ENCODE measurements at regions not wholly inside any gene's neighbourhood (a gene's known extent, or its start where the extent isn't known, plus 50 kb on each side); places are given as distances from the start of the nearest gene placed in this dataset.

- Histone ChIP-seq H3K4me2 (ENCODE audit: low read length) (no peak overlapping the region), H3F3A (ENCODE audit: low read length, unreplicated experiment) (no peaks in the 10 kb centered on the region), H3K27me3 (ENCODE audit: low read length) (peaks cover 61% of the 10 kb centered on the region), H2AFZ (ENCODE audit: low read length) (no peak overlapping the region), H3K27ac (ENCODE audit: low read length) (no peak overlapping the region), H3K4me3 (ENCODE audit: low read length) (no peak overlapping the region), H3K4me1 (ENCODE audit: insufficient read depth, low read length) (no peaks in the 10 kb centered on the region), H3K36me3 (ENCODE audit: low read depth, low read length) (no peaks in the 10 kb centered on the region), H3K9me2 (replicated peaks; ENCODE audit: low read length) (no peaks in the 10 kb centered on the region), H4K20me1 (ENCODE audit: low read length) (no peaks in the 10 kb centered on the region), H3K9ac (ENCODE audit: low read length) (no peak overlapping the region), H3K9me3 (ENCODE audit: low read length) (no peaks in the 10 kb centered on the region), H3K79me2 (ENCODE audit: low read length) (no peaks in the 10 kb centered on the region)
- DNase-seq (no peak), ATAC-seq (no peak)
- POLR2A ChIA-PET (ENCODE audit: unreplicated experiment): no interaction called here
- intact Hi-C loops (cut with micrococcal nuclease): no loop called here
- no peak for TF ChIP-seq CTCF (conservative IDR thresholded peaks at IDR 0.05; ENCODE audit: low read depth, low read length)
- no peak for TF ChIP-seq EZH2phosphoT487 (IDR thresholded peaks at IDR 0.05; ENCODE audit: borderline replicate concordance, low read length)
- TF ChIP-seq EZH2 (IDR thresholded peaks at IDR 0.05; ENCODE audit: low read length, unreplicated experiment): no peak
- BruUV-seq (replicated peaks): no TSS peak
- CTCF ChIA-PET: no interaction called here
Measured at GRCh38 chr14:36019126-36019525, 157.4 kb downstream of the PTCSC3 start.

- Histone ChIP-seq H3K9me2 (replicated peaks; ENCODE audit: low read length) (no peaks in the 10 kb centered on the region), H3K4me1 (ENCODE audit: insufficient read depth, low read length) (no peaks in the 10 kb centered on the region), H2AFZ (ENCODE audit: low read length) (no peak overlapping the region), H3K27ac (ENCODE audit: low read length) (no peak overlapping the region), H3K27me3 (ENCODE audit: low read length) (peaks cover 34% of the 10 kb centered on the region), H3K4me2 (ENCODE audit: low read length) (no peak overlapping the region), H4K20me1 (ENCODE audit: low read length) (no peaks in the 10 kb centered on the region), H3F3A (ENCODE audit: low read length, unreplicated experiment) (no peaks in the 10 kb centered on the region), H3K36me3 (ENCODE audit: low read depth, low read length) (no peaks in the 10 kb centered on the region), H3K4me3 (ENCODE audit: low read length) (no peak overlapping the region), H3K9me3 (ENCODE audit: low read length) (no peaks in the 10 kb centered on the region), H3K9ac (ENCODE audit: low read length) (no peak overlapping the region), H3K79me2 (ENCODE audit: low read length) (no peaks in the 10 kb centered on the region)
- ATAC-seq (no peak), DNase-seq (no peak)
- TF ChIP-seq EZH2phosphoT487 (IDR thresholded peaks at IDR 0.05; ENCODE audit: borderline replicate concordance, low read length): no peak
- TF ChIP-seq EZH2 (IDR thresholded peaks at IDR 0.05; ENCODE audit: low read length, unreplicated experiment): no peak
- TF ChIP-seq CTCF (conservative IDR thresholded peaks at IDR 0.05; ENCODE audit: low read depth, low read length): no peak
- ChIA-PET POLR2A (ENCODE audit: unreplicated experiment) (no interaction called here), CTCF (no interaction called here)
- BruUV-seq (replicated peaks): no TSS peak
- intact Hi-C loops (cut with micrococcal nuclease): no loop called here
Measured at GRCh38 chr14:36014236-36014635, 162.3 kb downstream of the PTCSC3 start.

GRCh38 chr14:36013483-36013882, 163.0 kb downstream of the PTCSC3 start:
- Histone ChIP-seq H3K27me3 (ENCODE audit: low read length) (peaks cover 37% of the 10 kb centered on the region), H3K4me3 (ENCODE audit: low read length) (no peak overlapping the region), H3K9me2 (replicated peaks; ENCODE audit: low read length) (no peaks in the 10 kb centered on the region), H3K27ac (ENCODE audit: low read length) (no peak overlapping the region), H2AFZ (ENCODE audit: low read length) (no peak overlapping the region), H3K79me2 (ENCODE audit: low read length) (no peaks in the 10 kb centered on the region), H3K4me1 (ENCODE audit: insufficient read depth, low read length) (no peaks in the 10 kb centered on the region), H3K4me2 (ENCODE audit: low read length) (no peak overlapping the region), H3K9ac (ENCODE audit: low read length) (no peak overlapping the region), H3K9me3 (ENCODE audit: low read length) (no peaks in the 10 kb centered on the region), H3F3A (ENCODE audit: low read length, unreplicated experiment) (no peaks in the 10 kb centered on the region), H4K20me1 (ENCODE audit: low read length) (no peaks in the 10 kb centered on the region), H3K36me3 (ENCODE audit: low read depth, low read length) (no peaks in the 10 kb centered on the region)
- CTCF ChIA-PET: no interaction called here
- POLR2A ChIA-PET (ENCODE audit: unreplicated experiment): no interaction called here
- intact Hi-C loops (cut with micrococcal nuclease): no loop called here
- no peak for DNase-seq
- no TSS peak for BruUV-seq (replicated peaks)
- ATAC-seq: no peak
- TF ChIP-seq EZH2 (IDR thresholded peaks at IDR 0.05; ENCODE audit: low read length, unreplicated experiment): no peak
- no peak for TF ChIP-seq EZH2phosphoT487 (IDR thresholded peaks at IDR 0.05; ENCODE audit: borderline replicate concordance, low read length)
- no peak for TF ChIP-seq CTCF (conservative IDR thresholded peaks at IDR 0.05; ENCODE audit: low read depth, low read length)
